ENCODE measurements at regions not wholly inside any gene's neighbourhood (a gene's known extent, or its start where the extent isn't known, plus 50 kb on each side); places are given as distances from the start of the nearest gene placed in this dataset.

DNA sequence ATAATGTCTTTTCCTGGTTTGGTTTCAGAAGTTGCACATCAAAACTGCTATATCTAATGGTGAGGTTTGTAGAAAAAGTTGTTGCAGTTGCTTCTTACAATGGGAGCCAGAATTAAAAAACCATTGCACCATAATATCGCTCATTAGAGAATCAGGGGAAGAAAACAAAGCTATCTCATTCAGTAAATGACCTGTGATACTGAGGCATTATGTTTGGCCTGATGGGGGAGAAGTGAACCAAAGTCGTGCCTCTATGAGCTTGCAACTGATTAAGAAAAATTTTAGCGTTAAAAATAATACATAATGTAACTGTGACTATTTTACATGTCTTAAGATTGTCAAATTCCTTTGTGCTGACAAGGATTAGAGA lies 60.2 kb upstream of the ARHGEF26 start:
- no peaks in the 10 kb centered on the region for H3K4me1 ChIP-seq (ENCODE audit: control insufficient read depth in 1 of 2, insufficient read depth in 2 of 2, low read length in 2 of 2)
- no peak for TF ChIP-seq CTCF (IDR thresholded peaks at IDR 0.05)
- DNase-seq = no peak
- no peaks in the 10 kb centered on the region for H3K36me3 Mint-ChIP-seq
- no CpG with 5 or more reads among the region's 3 CpGs for WGBS (ENCODE audit: insufficient coverage)
- H3K4me2 ChIP-seq (replicated peaks; ENCODE audit: extremely low read depth, low read length, poor library complexity, severe bottlenecking) = no peak overlapping the region
- H3K4me3 ChIP-seq (replicated peaks in 1 of 3; ENCODE audit: low read depth in 2 of 3, low read length in 3 of 3) = no peak overlapping the region
- peaks cover 0 to 6% (median 2%) of the 10 kb centered on the region in 7 donors for H3K9me3 Mint-ChIP-seq
- H4K20me1 ChIP-seq (ENCODE audit: insufficient read depth, low read length) = no peaks in the 10 kb centered on the region
- H3K27ac Mint-ChIP-seq = no peak overlapping the region
- H3K9me3 ChIP-seq (replicated peaks in 1 of 2; ENCODE audit: control insufficient read depth in 1 of 2, insufficient read depth in 1 of 2, low read length in 2 of 2) = no peaks in the 10 kb centered on the region
- no peak overlapping the region for H3K4me3 Mint-ChIP-seq
- no peaks in the 10 kb centered on the region for H3K4me1 Mint-ChIP-seq
- H2AFZ ChIP-seq (ENCODE audit: insufficient read depth, low read depth, low read length, poor library complexity, severe bottlenecking) = no peak overlapping the region
- H3K27me3 ChIP-seq (ENCODE audit: control insufficient read depth in 2 of 2, insufficient read depth in 2 of 2, low read length in 2 of 2) = no peaks in the 10 kb centered on the region
- peaks cover 0 to 2% (median 0%) of the 10 kb centered on the region in 3 donors for H3K27me3 Mint-ChIP-seq (ENCODE audit: low read depth in 3 of 3)
- no peaks in the 10 kb centered on the region for H3K79me2 ChIP-seq (ENCODE audit: insufficient read depth, low read length)
- H3K9ac ChIP-seq (ENCODE audit: insufficient read depth, low read length, poor library complexity, severe bottlenecking) = no peak overlapping the region
- no peak overlapping the region for H3K27ac ChIP-seq (ENCODE audit: low read depth in 1 of 2, low read length in 2 of 2)
- H3K36me3 ChIP-seq (replicated peaks in 1 of 2; ENCODE audit: control insufficient read depth in 1 of 2, insufficient read depth in 2 of 2, low read length in 2 of 2) = no peaks in the 10 kb centered on the region
- intact Hi-C loops (cut with micrococcal nuclease) = no loop called here

DNA sequence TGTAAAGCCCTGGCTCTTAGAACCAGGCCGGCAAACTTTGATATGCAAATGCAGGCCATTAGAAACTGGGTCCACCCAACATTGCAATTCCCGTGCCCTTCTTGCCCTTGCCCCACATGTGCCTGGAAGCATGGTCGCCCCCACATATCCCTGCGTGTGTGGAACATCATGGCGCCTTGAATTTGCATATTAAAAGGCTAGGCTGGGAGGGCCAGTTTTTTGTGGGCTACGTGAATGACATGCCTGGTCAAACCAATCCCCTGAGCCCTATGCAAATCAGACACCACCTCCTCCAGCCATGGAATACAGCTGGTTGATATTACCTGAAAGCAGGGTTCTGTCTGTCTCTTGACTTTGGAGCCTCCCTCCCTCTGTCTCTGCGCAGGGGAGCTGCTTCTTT lies 58.7 kb upstream of the ARHGEF26 start:
- H3K4me1 ChIP-seq (ENCODE audit: control insufficient read depth in 1 of 2, insufficient read depth in 2 of 2, low read length in 2 of 2) = no peaks in the 10 kb centered on the region
- no peaks in the 10 kb centered on the region for H3K79me2 ChIP-seq (ENCODE audit: insufficient read depth, low read length)
- Mint-ChIP-seq H3K27me3 (ENCODE audit: low read depth in 3 of 3) (peaks cover 0 to 2% (median 0%) of the 10 kb centered on the region in 3 donors), H3K36me3 (no peaks in the 10 kb centered on the region), H3K27ac (no peak overlapping the region), H3K9me3 (peaks cover 0 to 8% (median 2%) of the 10 kb centered on the region in 7 donors), H3K4me1 (no peaks in the 10 kb centered on the region), H3K4me3 (no peak overlapping the region)
- no peaks in the 10 kb centered on the region for H3K27me3 ChIP-seq (ENCODE audit: control insufficient read depth in 2 of 2, insufficient read depth in 2 of 2, low read length in 2 of 2)
- TF ChIP-seq CTCF (IDR thresholded peaks at IDR 0.05) = no peak
- H3K27ac ChIP-seq (ENCODE audit: low read depth in 1 of 2, low read length in 2 of 2) = no peak overlapping the region
- no peak overlapping the region for H2AFZ ChIP-seq (ENCODE audit: insufficient read depth, low read depth, low read length, poor library complexity, severe bottlenecking)
- H3K9ac ChIP-seq (ENCODE audit: insufficient read depth, low read length, poor library complexity, severe bottlenecking) = no peak overlapping the region
- 100% methylated on average over 3 of the region's 7 CpGs for WGBS (ENCODE audit: insufficient coverage)
- intact Hi-C loops (cut with micrococcal nuclease) = no loop called here
- DNase-seq = no peak
- no peaks in the 10 kb centered on the region for H4K20me1 ChIP-seq (ENCODE audit: insufficient read depth, low read length)
- H3K4me2 ChIP-seq (replicated peaks; ENCODE audit: extremely low read depth, low read length, poor library complexity, severe bottlenecking) = no peak overlapping the region
- H3K9me3 ChIP-seq (replicated peaks in 1 of 2; ENCODE audit: control insufficient read depth in 1 of 2, insufficient read depth in 1 of 2, low read length in 2 of 2) = no peaks in the 10 kb centered on the region
- no peak overlapping the region for H3K4me3 ChIP-seq (replicated peaks in 1 of 3; ENCODE audit: low read depth in 2 of 3, low read length in 3 of 3)
- no peaks in the 10 kb centered on the region for H3K36me3 ChIP-seq (replicated peaks in 1 of 2; ENCODE audit: control insufficient read depth in 1 of 2, insufficient read depth in 2 of 2, low read length in 2 of 2)

Data from CD14-positive monocyte (primary cell).